Hepatocyte (in vitro differentiated cells): ENCODE measurements at regions not wholly inside any gene's neighbourhood (a gene's known extent, or its start where the extent isn't known, plus 50 kb on each side); places are given as distances from the start of the nearest gene placed in this dataset.

Experiments
- DNase-seq: peaks from one replicate; pipeline ENCODE4 v3.0.0-alpha.2; 2016; ENCODE audit warnings: low spot score
- H2AFZ ChIP-seq: fragments of 200-600 bp; sonication (generic); 2 replicates; pipeline ENCODE4 v1.6.0; 2016; ENCODE audit warnings: antibody characterized with exemption, mild to moderate bottlenecking
- H3K27ac ChIP-seq: fragments of 200-600 bp; sonication (generic); 2 replicates; pipeline ENCODE4 v1.5.1; 2016; ENCODE audit warnings: mild to moderate bottlenecking
- H3K27me3 ChIP-seq: fragments of 200-600 bp; sonication (generic); 2 replicates; pipeline ENCODE4 v1.6.1; 2016
- H3K36me3 ChIP-seq: fragments of 200-600 bp; sonication (generic); replicated peaks from 2 replicates; pipeline ENCODE4 v1.5.1; 2016; ENCODE audit warnings: low read depth; ENCODE audit not compliant: insufficient read depth
- H3K4me1 ChIP-seq: fragments of 200-600 bp; sonication (generic); 2 replicates; pipeline ENCODE4 v1.5.1; 2016; ENCODE audit warnings: mild to moderate bottlenecking, moderate library complexity; ENCODE audit not compliant: insufficient read depth
- H3K4me2 ChIP-seq: fragments of 200-600 bp; sonication (generic); 2 replicates; pipeline ENCODE4 v1.6.0; 2016
- H3K4me3 ChIP-seq: fragments of 200-600 bp; sonication (generic); 2 replicates; pipeline ENCODE4 v1.5.1; 2016; ENCODE audit warnings: mild to moderate bottlenecking
- H3K79me2 ChIP-seq: fragments of 200-600 bp; sonication (generic); 2 replicates; pipeline ENCODE4 v1.6.0; 2017; ENCODE audit warnings: mild to moderate bottlenecking
- H3K9me2 ChIP-seq: fragments of 200-600 bp; sonication (generic); replicated peaks from 2 replicates; pipeline ENCODE4 v1.6.0; 2017; ENCODE audit warnings: mild to moderate bottlenecking; ENCODE audit not compliant: insufficient read depth
- H3K9me3 ChIP-seq: fragments of 200-600 bp; sonication (generic); 2 replicates; pipeline ENCODE4 v1.5.1; 2016; ENCODE audit warnings: low read depth, mild to moderate bottlenecking
- H4K20me1 ChIP-seq: fragments of 200-600 bp; sonication (generic); 2 replicates; pipeline ENCODE4 v1.6.0; 2016; ENCODE audit warnings: mild to moderate bottlenecking; ENCODE audit not compliant: insufficient read depth, poor library complexity, severe bottlenecking
- CTCF ChIP-seq: fragments of 200-600 bp; sonication (generic); IDR thresholded peaks from 2 replicates; pipeline ENCODE4 v1.5.1; 2016; ENCODE audit warnings: antibody characterized with exemption, mild to moderate bottlenecking; ENCODE audit not compliant: poor library complexity
- EZH2 ChIP-seq: fragments of 200-600 bp; sonication (generic); IDR thresholded peaks from 2 replicates; pipeline ENCODE4 v1.6.1; 2016; ENCODE audit warnings: antibody characterized with exemption, mild to moderate bottlenecking, borderline replicate concordance
- EZH2phosphoT487 ChIP-seq: fragments of 200-600 bp; sonication (generic); IDR thresholded peaks from one replicate; pipeline ENCODE4 v1.6.1; 2018; ENCODE audit warnings: antibody characterized with exemption, mild to moderate bottlenecking, low read depth, moderate library complexity; ENCODE audit not compliant: unreplicated experiment, severe bottlenecking
- WGBS: methylation state at CpG from one replicate; pipeline ENCODE4 v1.1.6; 2016; ENCODE audit warnings: low lambda C conversion rate; ENCODE audit errors: missing lambda C conversion rate; 5-methylcytosine and 5-hydroxymethylcytosine counted together

DNA sequence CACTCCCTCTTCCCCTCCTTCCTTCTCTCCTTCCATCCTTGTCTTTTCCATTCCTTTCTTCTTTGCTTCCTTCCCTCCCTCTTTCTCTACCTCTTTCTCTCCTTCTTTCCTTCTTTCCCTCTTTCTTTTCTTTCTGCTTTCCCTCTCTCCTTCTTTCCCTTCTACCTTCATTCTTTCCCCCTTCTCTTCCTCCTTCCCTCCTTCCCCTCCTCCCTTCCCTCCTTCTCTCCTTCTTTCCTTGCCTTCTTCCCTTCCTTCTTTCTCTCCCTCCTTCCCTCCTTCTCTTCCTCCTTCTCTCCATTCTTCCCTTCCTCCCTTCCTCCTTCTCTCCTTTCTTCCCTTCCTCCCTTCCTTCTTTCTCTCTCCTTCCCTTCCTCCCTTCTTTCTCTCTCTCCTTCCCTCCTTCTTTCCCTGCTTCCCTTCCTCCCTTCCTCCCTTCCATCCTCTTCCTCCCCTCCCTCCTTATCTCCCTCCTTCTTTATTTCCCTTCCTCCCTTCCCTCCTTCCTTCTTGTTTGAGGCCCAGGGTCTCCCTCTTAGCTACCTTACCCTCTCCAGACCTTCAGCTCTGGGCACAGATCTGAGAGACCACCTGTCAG, 77.0 kb downstream of the BUD13 start:
- no peak overlapping the region for H3K27ac ChIP-seq
- no peak for DNase-seq
- H2AFZ ChIP-seq = no peak overlapping the region
- no peaks in the 10 kb centered on the region for H3K9me2 ChIP-seq
- no peaks in the 10 kb centered on the region for H3K79me2 ChIP-seq
- H3K27me3 ChIP-seq = peaks cover 9% of the 10 kb centered on the region
- H3K36me3 ChIP-seq = no peaks in the 10 kb centered on the region
- no peak overlapping the region for H3K4me2 ChIP-seq
- no peaks in the 10 kb centered on the region for H3K4me1 ChIP-seq
- no peak overlapping the region for H3K4me3 ChIP-seq
- H3K9me3 ChIP-seq = no peaks in the 10 kb centered on the region
- TF ChIP-seq CTCF (no peak), EZH2 (no peak), EZH2phosphoT487 (no peak)
- no peaks in the 10 kb centered on the region for H4K20me1 ChIP-seq

GRCh38 chr11:116694815-116695590, 77.8 kb downstream of the BUD13 start:
- Histone ChIP-seq H3K27me3 (peaks cover 9% of the 10 kb centered on the region), H3K9me2 (no peaks in the 10 kb centered on the region), H3K79me2 (no peaks in the 10 kb centered on the region), H3K27ac (no peak overlapping the region), H3K4me2 (no peak overlapping the region), H4K20me1 (no peaks in the 10 kb centered on the region), H2AFZ (no peak overlapping the region), H3K9me3 (no peaks in the 10 kb centered on the region), H3K4me3 (no peak overlapping the region), H3K36me3 (no peaks in the 10 kb centered on the region), H3K4me1 (no peaks in the 10 kb centered on the region)
- WGBS = 93% methylated on average over 14 of the region's 14 CpGs
- no peak for TF ChIP-seq EZH2
- no peak for TF ChIP-seq CTCF
- no peak for TF ChIP-seq EZH2phosphoT487
- no peak for DNase-seq

DNA sequence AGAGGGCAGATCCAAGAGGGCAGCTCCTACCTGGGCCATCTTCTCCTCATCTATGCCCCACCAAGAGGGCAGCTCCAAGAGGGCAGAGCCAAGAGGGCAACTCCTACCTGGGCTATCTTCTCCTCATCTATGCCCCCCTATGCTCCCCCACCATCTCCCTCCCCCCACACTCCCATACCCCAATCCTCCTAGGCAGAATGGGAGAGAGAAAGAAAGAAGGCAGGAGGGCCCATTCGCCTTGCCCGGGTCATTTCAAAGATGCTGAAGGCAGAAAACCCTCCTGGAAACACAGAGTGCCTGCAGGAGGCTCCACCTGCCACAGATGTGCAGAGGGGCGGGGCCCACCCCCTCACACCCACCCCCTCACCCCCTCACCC, 78.5 kb downstream of the BUD13 start:
- H3K79me2 ChIP-seq = no peaks in the 10 kb centered on the region
- H4K20me1 ChIP-seq = no peaks in the 10 kb centered on the region
- WGBS = 65% methylated on average over 3 of the region's 3 CpGs
- peaks cover 9% of the 10 kb centered on the region for H3K27me3 ChIP-seq
- no peak overlapping the region for H3K4me2 ChIP-seq
- no peak overlapping the region for H3K27ac ChIP-seq
- no peaks in the 10 kb centered on the region for H3K9me3 ChIP-seq
- H2AFZ ChIP-seq = no peak overlapping the region
- no peak for DNase-seq
- H3K4me1 ChIP-seq = no peaks in the 10 kb centered on the region
- no peaks in the 10 kb centered on the region for H3K9me2 ChIP-seq
- no peaks in the 10 kb centered on the region for H3K36me3 ChIP-seq
- no peak for TF ChIP-seq EZH2phosphoT487
- TF ChIP-seq CTCF = no peak
- TF ChIP-seq EZH2 = no peak
- no peak overlapping the region for H3K4me3 ChIP-seq
